ENCODE measurements at regions not wholly inside any gene's neighbourhood (a gene's known extent, or its start where the extent isn't known, plus 50 kb on each side); places are given as distances from the start of the nearest gene placed in this dataset.

- no peak for TF ChIP-seq TCF7 (IDR thresholded peaks at IDR 0.05; ENCODE audit: borderline replicate concordance)
- TF ChIP-seq MED1 (CRISPR knock-in tag; IDR thresholded peaks at IDR 0.05; ENCODE audit: borderline replicate concordance) = no peak
- no peak for TF ChIP-seq USF2 (CRISPR knock-in tag; IDR thresholded peaks at IDR 0.05)
- TF ChIP-seq DMBX1 (CRISPR knock-in tag; IDR thresholded peaks at IDR 0.05; ENCODE audit: borderline replicate concordance) = no peak
- no peak for TF ChIP-seq ZFP1 (CRISPR knock-in tag; IDR thresholded peaks at IDR 0.05)
- TF ChIP-seq CTCF (IDR thresholded peaks at IDR 0.05 in 2 of 3, conservative IDR thresholded peaks at IDR 0.05 in 1 of 3; ENCODE audit: insufficient read depth in 2 of 3, low read depth in 1 of 3, low read length in 3 of 3) = no peak
- TF ChIP-seq ZBTB11 (CRISPR knock-in tag; IDR thresholded peaks at IDR 0.05) = no peak
- TF ChIP-seq BACH1 (tag; IDR thresholded peaks at IDR 0.05) = no peak
- no peak for TF ChIP-seq NCOA2 (IDR thresholded peaks at IDR 0.05; ENCODE audit: partially characterized antibody in 2 of 2)
- TF ChIP-seq ZNF274 (IDR thresholded peaks at IDR 0.05; ENCODE audit: borderline replicate concordance, low read depth, low read length) = no peak
- no peak for TF ChIP-seq DLX4 (CRISPR knock-in tag; IDR thresholded peaks at IDR 0.05)
- no peak for TF ChIP-seq POLR2A (conservative IDR thresholded peaks at IDR 0.05)
- no peak for TF ChIP-seq ZFP36 (IDR thresholded peaks at IDR 0.05; ENCODE audit: low read depth, low read length, partially characterized antibody)
Measured at GRCh38 chr12:97813301-97813700, 350.7 kb downstream of the RMST start.

Data from K562 (cell line).